ENCODE measurements at regions not wholly inside any gene's neighbourhood (a gene's known extent, or its start where the extent isn't known, plus 50 kb on each side); places are given as distances from the start of the nearest gene placed in this dataset.

- TF ChIP-seq ZNF512 (CRISPR knock-in tag; IDR thresholded peaks at IDR 0.05), result no peak
- peak; percentile 80 for TF ChIP-seq ELF3 (CRISPR knock-in tag; IDR thresholded peaks at IDR 0.05)
- peak; percentile 36 for TF ChIP-seq UBTF (CRISPR knock-in tag; IDR thresholded peaks at IDR 0.05)
- no peak for TF ChIP-seq CREB1 (IDR thresholded peaks at IDR 0.05)
- TF ChIP-seq CREB1 (CRISPR knock-in tag; IDR thresholded peaks at IDR 0.05), result peak; percentile 82
- TF ChIP-seq ZNF281 (CRISPR knock-in tag; IDR thresholded peaks at IDR 0.05; ENCODE audit: borderline replicate concordance), result 0 out of 2 replicates have a peak, but pooled peaks have one; percentile 50
- no peak for TF ChIP-seq SRSF9 (IDR thresholded peaks at IDR 0.05; ENCODE audit: borderline replicate concordance, insufficient read depth, low read depth, low read length, poor library complexity, severe bottlenecking)
- peak; percentile 91 for TF ChIP-seq ARNTL (CRISPR knock-in tag; IDR thresholded peaks at IDR 0.05)
- TF ChIP-seq PLSCR1 (CRISPR knock-in tag; IDR thresholded peaks at IDR 0.05; ENCODE audit: borderline replicate concordance), result no peak
- no peak; the same call in 1 of the 2 replicates for TF ChIP-seq ZFP90 (CRISPR knock-in tag; IDR thresholded peaks at IDR 0.05; ENCODE audit: borderline replicate concordance)
- TF ChIP-seq GLMP (CRISPR knock-in tag; IDR thresholded peaks at IDR 0.05; ENCODE audit: borderline replicate concordance), result no peak
- TF ChIP-seq ARID2 (CRISPR knock-in tag; IDR thresholded peaks at IDR 0.05; ENCODE audit: borderline replicate concordance), result no peak
- TF ChIP-seq HNRNPL (IDR thresholded peaks at IDR 0.05; ENCODE audit: low read depth, low read length), result no peak
- TF ChIP-seq ZZZ3 (CRISPR knock-in tag; IDR thresholded peaks at IDR 0.05; ENCODE audit: borderline replicate concordance), result no peak
- TF ChIP-seq ZNF704 (CRISPR knock-in tag; IDR thresholded peaks at IDR 0.05; ENCODE audit: borderline replicate concordance), result no peak
- TF ChIP-seq TBP (CRISPR knock-in tag; IDR thresholded peaks at IDR 0.05), result no peak
- TF ChIP-seq NFRKB (IDR thresholded peaks at IDR 0.05), result no peak
- no peak for TF ChIP-seq ATF7 (IDR thresholded peaks at IDR 0.05)
- TF ChIP-seq ATF7 (CRISPR knock-in tag; IDR thresholded peaks at IDR 0.05), result peak; percentile 57; the same call in 1 of the 2 replicates
- no peak for TF ChIP-seq FOSL1 (CRISPR knock-in tag; IDR thresholded peaks at IDR 0.05; ENCODE audit: borderline replicate concordance)
Observed at GRCh38 chr2:120550893-120551446, 184.7 kb upstream of the GLI2 start (continued).
